ENCODE measurements at regions not wholly inside any gene's neighbourhood (a gene's known extent, or its start where the extent isn't known, plus 50 kb on each side); places are given as distances from the start of the nearest gene placed in this dataset.
A peak's percentile ranks its signal among the peaks of the same experiment; 100 is the strongest.

GRCh38 chr2:128786741-128787478 lies 468.2 kb upstream of the HS6ST1 start:
- Histone ChIP-seq H3K4me3 (ENCODE audit: low read length) (no peak overlapping the region), H3K4me1 (ENCODE audit: insufficient read depth, low read length) (peaks cover 8% of the 10 kb centered on the region; the same call in 1 of the 2 replicates), H3K36me3 (ENCODE audit: insufficient read depth, low read length) (no peaks in the 10 kb centered on the region), H3K27me3 (ENCODE audit: insufficient read depth, low read length) (no peaks in the 10 kb centered on the region), H3K9me3 (ENCODE audit: insufficient read depth, low read depth, low read length) (no peaks in the 10 kb centered on the region), H3K27ac (ENCODE audit: low read depth, low read length) (peak overlapping the region; percentile 11; the same call in 1 of the 2 replicates), H3K9ac (ENCODE audit: low read depth, low read length) (no peak overlapping the region)
- 71% methylated on average over 9 of the region's 9 CpGs for WGBS

- 93% methylated on average over 14 of the region's 14 CpGs for WGBS
- H3K9ac ChIP-seq (ENCODE audit: low read depth, low read length), result no peak overlapping the region
- H3K4me3 ChIP-seq (ENCODE audit: low read length), result no peak overlapping the region
- no peaks in the 10 kb centered on the region for H3K27me3 ChIP-seq (ENCODE audit: insufficient read depth, low read length)
- no peaks in the 10 kb centered on the region for H3K9me3 ChIP-seq (ENCODE audit: insufficient read depth, low read depth, low read length)
- H3K27ac ChIP-seq (ENCODE audit: low read depth, low read length), result no peak overlapping the region
- peaks cover 8% of the 10 kb centered on the region; the same call in 1 of the 2 replicates for H3K4me1 ChIP-seq (ENCODE audit: insufficient read depth, low read length)
- no peaks in the 10 kb centered on the region for H3K36me3 ChIP-seq (ENCODE audit: insufficient read depth, low read length)
These were observed 468.9 kb upstream of the HS6ST1 start for GRCh38 chr2:128787616-128788015.

GRCh38 chr2:128788636-128789220 lies 470.1 kb upstream of the HS6ST1 start:
- 76% methylated on average over 9 of the region's 9 CpGs for WGBS
- no peak overlapping the region for H3K4me3 ChIP-seq (ENCODE audit: low read length)
- H3K27me3 ChIP-seq (ENCODE audit: insufficient read depth, low read length), result no peaks in the 10 kb centered on the region

GRCh38 chr2:128789221-128789620 lies 470.6 kb upstream of the HS6ST1 start:
- 90% methylated on average over 6 of the region's 6 CpGs for WGBS
- Histone ChIP-seq H3K27ac (ENCODE audit: low read depth, low read length) (no peak overlapping the region), H3K9me3 (ENCODE audit: insufficient read depth, low read depth, low read length) (no peaks in the 10 kb centered on the region), H3K9ac (ENCODE audit: low read depth, low read length) (no peak overlapping the region), H3K4me3 (ENCODE audit: low read length) (no peak overlapping the region), H3K27me3 (ENCODE audit: insufficient read depth, low read length) (no peaks in the 10 kb centered on the region), H3K4me1 (ENCODE audit: insufficient read depth, low read length) (peaks cover 8% of the 10 kb centered on the region; the same call in 1 of the 2 replicates), H3K36me3 (ENCODE audit: insufficient read depth, low read length) (no peaks in the 10 kb centered on the region)

More at GRCh38 chr2:128788636-128789220, 470.1 kb upstream of the HS6ST1 start:
- Histone ChIP-seq H3K4me1 (ENCODE audit: insufficient read depth, low read length) (peaks cover 8% of the 10 kb centered on the region; the same call in 1 of the 2 replicates), H3K27ac (ENCODE audit: low read depth, low read length) (no peak overlapping the region), H3K9ac (ENCODE audit: low read depth, low read length) (no peak overlapping the region), H3K9me3 (ENCODE audit: insufficient read depth, low read depth, low read length) (no peaks in the 10 kb centered on the region), H3K36me3 (ENCODE audit: insufficient read depth, low read length) (no peaks in the 10 kb centered on the region)

GRCh38 chr2:128789776-128790455 lies 471.2 kb upstream of the HS6ST1 start:
- Histone ChIP-seq H3K9me3 (ENCODE audit: insufficient read depth, low read depth, low read length) (no peaks in the 10 kb centered on the region), H3K36me3 (ENCODE audit: insufficient read depth, low read length) (no peaks in the 10 kb centered on the region), H3K27ac (ENCODE audit: low read depth, low read length) (no peak overlapping the region), H3K27me3 (ENCODE audit: insufficient read depth, low read length) (no peaks in the 10 kb centered on the region), H3K9ac (ENCODE audit: low read depth, low read length) (no peak overlapping the region), H3K4me3 (ENCODE audit: low read length) (no peak overlapping the region), H3K4me1 (ENCODE audit: insufficient read depth, low read length) (peaks cover 8% of the 10 kb centered on the region; the same call in 1 of the 2 replicates)
- 95% methylated on average over 21 of the region's 21 CpGs for WGBS

GRCh38 chr2:128790541-128791001 lies 471.9 kb upstream of the HS6ST1 start:
- WGBS, result 87% methylated on average over 14 of the region's 14 CpGs
- Histone ChIP-seq H3K4me3 (ENCODE audit: low read length) (no peak overlapping the region), H3K36me3 (ENCODE audit: insufficient read depth, low read length) (no peaks in the 10 kb centered on the region), H3K4me1 (ENCODE audit: insufficient read depth, low read length) (peaks cover 8% of the 10 kb centered on the region; the same call in 1 of the 2 replicates), H3K9me3 (ENCODE audit: insufficient read depth, low read depth, low read length) (no peaks in the 10 kb centered on the region), H3K27ac (ENCODE audit: low read depth, low read length) (no peak overlapping the region), H3K9ac (ENCODE audit: low read depth, low read length) (no peak overlapping the region), H3K27me3 (ENCODE audit: insufficient read depth, low read length) (no peaks in the 10 kb centered on the region)

- no peak overlapping the region for H3K4me3 ChIP-seq (ENCODE audit: low read length)
- H3K4me1 ChIP-seq (ENCODE audit: insufficient read depth, low read length), result peaks cover 6% of the 10 kb centered on the region; the same call in 1 of the 2 replicates
- no peak overlapping the region for H3K27ac ChIP-seq (ENCODE audit: low read depth, low read length)
- 90% methylated on average over 24 of the region's 24 CpGs for WGBS
- H3K9me3 ChIP-seq (ENCODE audit: insufficient read depth, low read depth, low read length), result no peaks in the 10 kb centered on the region
- H3K36me3 ChIP-seq (ENCODE audit: insufficient read depth, low read length), result no peaks in the 10 kb centered on the region
- no peaks in the 10 kb centered on the region for H3K27me3 ChIP-seq (ENCODE audit: insufficient read depth, low read length)
- no peak overlapping the region for H3K9ac ChIP-seq (ENCODE audit: low read depth, low read length)
These were observed 472.7 kb upstream of the HS6ST1 start for GRCh38 chr2:128791120-128791984.

GRCh38 chr2:128791985-128792320 lies 473.3 kb upstream of the HS6ST1 start:
- no peak overlapping the region for H3K4me3 ChIP-seq (ENCODE audit: low read length)
- H3K9ac ChIP-seq (ENCODE audit: low read depth, low read length), result no peak overlapping the region
- H3K27me3 ChIP-seq (ENCODE audit: insufficient read depth, low read length), result no peaks in the 10 kb centered on the region
- WGBS, result 80% methylated on average over 7 of the region's 7 CpGs
- H3K27ac ChIP-seq (ENCODE audit: low read depth, low read length), result no peak overlapping the region
- peaks cover under 1% of the 10 kb centered on the region; the same call in 1 of the 2 replicates for H3K4me1 ChIP-seq (ENCODE audit: insufficient read depth, low read length)
- no peaks in the 10 kb centered on the region for H3K36me3 ChIP-seq (ENCODE audit: insufficient read depth, low read length)
- no peaks in the 10 kb centered on the region for H3K9me3 ChIP-seq (ENCODE audit: insufficient read depth, low read depth, low read length)

GRCh38 chr2:128792476-128793054 lies 473.9 kb upstream of the HS6ST1 start:
- Histone ChIP-seq H3K9ac (ENCODE audit: low read depth, low read length) (no peak overlapping the region), H3K27me3 (ENCODE audit: insufficient read depth, low read length) (no peaks in the 10 kb centered on the region), H3K4me1 (ENCODE audit: insufficient read depth, low read length) (no peaks in the 10 kb centered on the region), H3K4me3 (ENCODE audit: low read length) (no peak overlapping the region), H3K27ac (ENCODE audit: low read depth, low read length) (no peak overlapping the region), H3K36me3 (ENCODE audit: insufficient read depth, low read length) (no peaks in the 10 kb centered on the region), H3K9me3 (ENCODE audit: insufficient read depth, low read depth, low read length) (no peaks in the 10 kb centered on the region)
- 92% methylated on average over 7 of the region's 7 CpGs for WGBS

- 82% methylated on average over 6 of the region's 6 CpGs for WGBS
- H3K27me3 ChIP-seq (ENCODE audit: insufficient read depth, low read length), result no peaks in the 10 kb centered on the region
- no peak overlapping the region for H3K9ac ChIP-seq (ENCODE audit: low read depth, low read length)
- no peak overlapping the region for H3K27ac ChIP-seq (ENCODE audit: low read depth, low read length)
- no peaks in the 10 kb centered on the region for H3K9me3 ChIP-seq (ENCODE audit: insufficient read depth, low read depth, low read length)
- H3K36me3 ChIP-seq (ENCODE audit: insufficient read depth, low read length), result no peaks in the 10 kb centered on the region
- H3K4me3 ChIP-seq (ENCODE audit: low read length), result no peak overlapping the region
- H3K4me1 ChIP-seq (ENCODE audit: insufficient read depth, low read length), result no peaks in the 10 kb centered on the region
These were observed 474.7 kb upstream of the HS6ST1 start for GRCh38 chr2:128793404-128793803.
